ENCODE measurements at regions not wholly inside any gene's neighbourhood (a gene's known extent, or its start where the extent isn't known, plus 50 kb on each side); places are given as distances from the start of the nearest gene placed in this dataset.

DNA sequence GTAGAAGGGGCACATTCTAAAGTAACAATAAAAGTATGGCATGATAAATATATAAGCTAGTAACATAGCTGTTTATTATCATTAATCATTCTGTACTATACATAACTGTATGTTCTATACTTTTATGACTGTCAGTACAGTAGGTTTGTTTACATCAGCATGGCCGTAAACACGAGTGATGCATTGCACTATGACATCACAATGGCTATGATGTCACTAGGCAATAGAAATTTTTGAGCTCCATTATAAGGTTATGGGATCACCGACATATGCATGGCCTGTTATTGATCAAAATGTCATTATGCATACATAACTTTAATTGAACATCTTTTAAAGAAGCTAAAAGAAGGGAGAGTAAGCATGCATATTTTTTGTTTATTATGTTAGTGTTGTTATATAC is 200.1 kb upstream of the SHH start:
- no peak for TF ChIP-seq POU2F2 (IDR thresholded peaks at IDR 0.05; ENCODE audit: low read depth, low read length)
- TF ChIP-seq POLR2A (IDR thresholded peaks at IDR 0.05; ENCODE audit: low read depth, low read length): no peak
- no peak for TF ChIP-seq POLR2AphosphoS5 (IDR thresholded peaks at IDR 0.05; ENCODE audit: low read depth, low read length)
- no peak for TF ChIP-seq TAF1 (IDR thresholded peaks at IDR 0.05; ENCODE audit: low read depth, low read length)
- no peak for TF ChIP-seq SPI1 (IDR thresholded peaks at IDR 0.05; ENCODE audit: low read depth, low read length)
